H1 (cell line): ENCODE measurements at regions not wholly inside any gene's neighbourhood (a gene's known extent, or its start where the extent isn't known, plus 50 kb on each side); places are given as distances from the start of the nearest gene placed in this dataset.

Experiments used
- CTCF ChIA-PET: fragments of 300-600 bp; sonication (Branson Sonifier 250); formaldehyde crosslinking; loops from one replicate; lab custom pipeline; 2021; ENCODE audit not compliant: partially characterized antibody; lab: Charles Lee
- POLR2A ChIA-PET: fragments of 300-600 bp; sonication (Branson Sonifier 250); formaldehyde crosslinking; loops from one replicate; lab custom pipeline; 2021; ENCODE audit warnings: inconsistent platforms; ENCODE audit not compliant: partially characterized antibody; lab: Charles Lee
- DNase-seq, 2 experiments: peaks; one replicate each; pipeline versions ENCODE4 v3.0.0 to v3.0.0-alpha.2; 2010 to 2022; ENCODE audit warnings: low spot score in 2 of 2, low read depth in 1 of 2, mixed read lengths in 1 of 2
- FAIRE-seq: peaks from 2 replicates; lab custom pipeline; 2011; peaks lifted over from hg19 to GRCh38; lab: Jason Lieb, UNC
- H2AFZ ChIP-seq: 2 replicates; pipeline ENCODE4 v1.8.1; 2012; ENCODE audit warnings: low read length, inconsistent platforms
- H2AK5ac ChIP-seq: 2 replicates; pipeline ENCODE4 v1.6.1; 2013; ENCODE audit warnings: low read depth, low read length
- H2BK120ac ChIP-seq: replicated peaks from 2 replicates; pipeline ENCODE3; 2013; ENCODE audit warnings: low read depth, low read length, inconsistent platforms
- H2BK12ac ChIP-seq: 2 replicates; pipeline ENCODE4 v1.6.1; 2013; ENCODE audit warnings: low read depth, low read length
- H2BK15ac ChIP-seq: 2 replicates; pipeline ENCODE4 v1.6.1; 2013; ENCODE audit warnings: low read length
- H2BK20ac ChIP-seq: 2 replicates; pipeline ENCODE4 v1.6.1; 2013; ENCODE audit warnings: low read length
- H2BK5ac ChIP-seq: 2 replicates; pipeline ENCODE4 v1.6.1; 2013; ENCODE audit warnings: low read depth, low read length
- H3K14ac ChIP-seq: 2 replicates; pipeline ENCODE4 v1.6.1; 2013; ENCODE audit warnings: inconsistent platforms; ENCODE audit not compliant: insufficient read length
- H3K18ac ChIP-seq: 2 replicates; pipeline ENCODE4 v1.6.1; 2013; ENCODE audit warnings: low read length; ENCODE audit errors: extremely low read depth
- H3K23ac ChIP-seq: 2 replicates; pipeline ENCODE4 v1.6.1; 2013; ENCODE audit warnings: inconsistent platforms; ENCODE audit not compliant: insufficient read length
- H3K23me2 ChIP-seq: 2 replicates; pipeline ENCODE4 v1.6.1; 2013; ENCODE audit warnings: low read depth, low read length
- H3K27ac ChIP-seq: 2 replicates; pipeline ENCODE4 v1.6.1; 2011; ENCODE audit warnings: low read depth, low read length, inconsistent platforms
- H3K27me3 ChIP-seq, 4 experiments: replicated peaks in 1 of 4; 1 replicate in 1 of 4; 2 replicates in 3 of 4; pipeline versions ENCODE4 v1.6.1 to v1.8.1; 2011 to 2013; ENCODE audit warnings: low read length in 3 of 4, mild to moderate bottlenecking in 3 of 4, inconsistent platforms in 2 of 4, mixed read lengths in 2 of 4, moderate library complexity in 1 of 4; ENCODE audit not compliant: control insufficient read depth in 3 of 4, insufficient read depth in 3 of 4; ENCODE audit errors: extremely low read depth in 1 of 4
- H3K36me3 ChIP-seq, 4 experiments: 2 replicates each; pipeline versions ENCODE4 v1.6.1 to v1.8.1; 2011 to 2013; ENCODE audit warnings: mild to moderate bottlenecking in 4 of 4, low read length in 3 of 4, moderate library complexity in 2 of 4, control low read depth in 1 of 4, inconsistent platforms in 1 of 4; ENCODE audit not compliant: insufficient read depth in 4 of 4, control insufficient read depth in 2 of 4
- H3K4ac ChIP-seq: replicated peaks from 2 replicates; pipeline ENCODE3; 2013; ENCODE audit warnings: low read length, low read depth, mixed read lengths, inconsistent platforms; ENCODE audit not compliant: insufficient read length
- H3K4me1 ChIP-seq, 4 experiments: replicated peaks in 1 of 4; 1 replicate in 1 of 4; 2 replicates in 3 of 4; pipeline versions ENCODE4 v1.6.1 to v1.8.1; 2011 to 2013; ENCODE audit warnings: low read length in 3 of 4, inconsistent platforms in 2 of 4, mixed read lengths in 1 of 4; ENCODE audit not compliant: insufficient read depth in 4 of 4, control insufficient read depth in 3 of 4
- H3K4me2 ChIP-seq, 2 experiments: 2 replicates each; pipeline versions ENCODE4 v1.6.1 to v1.8.1; 2011 to 2013; ENCODE audit warnings: low read depth in 2 of 2, low read length in 2 of 2, control low read depth in 1 of 2, inconsistent platforms in 1 of 2, mild to moderate bottlenecking in 1 of 2; ENCODE audit not compliant: insufficient read depth in 1 of 2
- H3K4me3 ChIP-seq, 4 experiments: fragments of 200-600, 300-600 bp in 1 of 4; sonication (generic), shearing (Covaris generic), sonication (Bioruptor Twin) in 1 of 4; 2 replicates each; pipeline versions ENCODE4 v1.5.1 to v1.8.1; 2011 to 2016; ENCODE audit warnings: low read length in 4 of 4, low read depth in 3 of 4, control low read depth in 2 of 4, inconsistent platforms in 2 of 4, mild to moderate bottlenecking in 2 of 4, mixed read lengths in 1 of 4, moderate library complexity in 1 of 4; ENCODE audit not compliant: insufficient read depth in 2 of 4; ENCODE audit errors: extremely low read depth in 1 of 4
- H3K56ac ChIP-seq: replicated peaks from 2 replicates; pipeline ENCODE3; 2013; ENCODE audit warnings: low read depth, mild to moderate bottlenecking, mixed read lengths, low read length, inconsistent platforms; ENCODE audit not compliant: insufficient read length
- H3K79me1 ChIP-seq: 2 replicates; pipeline ENCODE4 v1.6.1; 2013; ENCODE audit warnings: low read depth, low read length, control low read depth
- H3K79me2 ChIP-seq, 2 experiments: 2 replicates each; pipeline versions ENCODE4 v1.6.1 to v1.8.1; 2012 to 2013; ENCODE audit warnings: low read length in 2 of 2, mild to moderate bottlenecking in 2 of 2, inconsistent platforms in 1 of 2; ENCODE audit not compliant: insufficient read depth in 2 of 2, control insufficient read depth in 1 of 2
- H3K9ac ChIP-seq, 4 experiments: replicated peaks in 1 of 4; 1 replicate in 1 of 4; 2 replicates in 3 of 4; pipeline versions ENCODE4 v1.6.1 to v1.8.1; 2011 to 2013; ENCODE audit warnings: low read depth in 3 of 4, low read length in 3 of 4, control low read depth in 2 of 4, mild to moderate bottlenecking in 2 of 4, moderate library complexity in 2 of 4, inconsistent platforms in 1 of 4; ENCODE audit errors: extremely low read depth in 1 of 4
- H3K9me3 ChIP-seq, 2 experiments: 2 replicates each; pipeline versions ENCODE4 v1.6.1 to v1.8.1; 2012 to 2013; ENCODE audit warnings: mild to moderate bottlenecking in 2 of 2, moderate library complexity in 2 of 2, control low read depth in 1 of 2, inconsistent platforms in 1 of 2, low read depth in 1 of 2, low read length in 1 of 2, mixed read lengths in 1 of 2; ENCODE audit not compliant: insufficient read depth in 2 of 2
- H4K20me1 ChIP-seq, 2 experiments: replicated peaks in 1 of 2; 2 replicates each; pipeline versions ENCODE3 to v1.8.1; 2011 to 2013; ENCODE audit warnings: inconsistent platforms in 2 of 2, low read length in 2 of 2, mild to moderate bottlenecking in 1 of 2; ENCODE audit not compliant: insufficient read depth in 2 of 2, control insufficient read depth in 1 of 2
- H4K5ac ChIP-seq: 2 replicates; pipeline ENCODE4 v1.6.1; 2013; ENCODE audit warnings: low read length, low read depth, mixed read lengths, inconsistent platforms; ENCODE audit not compliant: insufficient read length
- H4K8ac ChIP-seq: 2 replicates; pipeline ENCODE4 v1.8.0; 2013; ENCODE audit warnings: mild to moderate bottlenecking, moderate library complexity, low read length, inconsistent platforms; ENCODE audit not compliant: insufficient read depth; ENCODE audit errors: extremely low read depth
- H4K91ac ChIP-seq: replicated peaks from 2 replicates; pipeline ENCODE3; 2013; ENCODE audit warnings: low read length, mixed read lengths, inconsistent platforms; ENCODE audit not compliant: insufficient read length
- BCL11A ChIP-seq, 2 experiments: IDR thresholded peaks; one replicate each; pipeline ENCODE4 v1.6.1; 2011; ENCODE audit warnings: low read depth in 2 of 2, low read length in 2 of 2, mild to moderate bottlenecking in 2 of 2
- EP300 ChIP-seq, 2 experiments: IDR thresholded peaks; 1 replicate in 1 of 2; 2 replicates in 1 of 2; pipeline ENCODE4 v1.6.1; 2011 to 2012; ENCODE audit warnings: low read depth in 2 of 2, low read length in 2 of 2, mild to moderate bottlenecking in 2 of 2, borderline replicate concordance in 1 of 2, inconsistent platforms in 1 of 2, moderate library complexity in 1 of 2
- HDAC6 ChIP-seq: IDR thresholded peaks from one replicate; pipeline ENCODE4 v1.7.1; 2012; ENCODE audit warnings: low read depth, mild to moderate bottlenecking, inconsistent platforms, low read length, moderate library complexity
- JUND ChIP-seq: IDR thresholded peaks from 2 replicates; pipeline ENCODE4 v1.6.1; 2011; ENCODE audit warnings: mild to moderate bottlenecking, improper control_type of control experiment, low read length
- RBBP5 ChIP-seq: IDR thresholded peaks from 2 replicates; pipeline ENCODE4 v1.7.1; 2012; ENCODE audit warnings: low read depth, mild to moderate bottlenecking, inconsistent platforms, low read length, moderate library complexity, borderline replicate concordance
- RNF2 ChIP-seq: fragments of 200-900, 300-1000 bp; sonication (generic); IDR thresholded peaks from 2 replicates; pipeline ENCODE4 v1.7.1; 2016; ENCODE audit warnings: borderline replicate concordance, low read depth, mild to moderate bottlenecking, antibody characterized with exemption, low read length; ENCODE audit not compliant: poor library complexity, severe bottlenecking; ENCODE audit errors: missing control alignments
- SP4 ChIP-seq: IDR thresholded peaks from 2 replicates; pipeline ENCODE4 v1.6.1; 2012; ENCODE audit warnings: low read length, inconsistent platforms
- SRF ChIP-seq: IDR thresholded peaks from 2 replicates; pipeline ENCODE4 v1.6.1; 2011; ENCODE audit warnings: mild to moderate bottlenecking, low read depth, low read length, moderate library complexity
- SUZ12 ChIP-seq: fragments of 200-600 bp; sonication (generic); IDR thresholded peaks from 2 replicates; pipeline ENCODE4 v1.6.1; 2012; ENCODE audit warnings: mild to moderate bottlenecking, inconsistent platforms, low read length, moderate library complexity, mixed read lengths
- TCF12 ChIP-seq: IDR thresholded peaks from 2 replicates; pipeline ENCODE4 v1.6.1; 2011; ENCODE audit warnings: low read depth, mild to moderate bottlenecking, low read length
- ZNF274 ChIP-seq: IDR thresholded peaks from 2 replicates; pipeline ENCODE4 v1.7.0; 2012; ENCODE audit warnings: low read length, borderline replicate concordance; ENCODE audit errors: extremely low read depth
- WGBS, 2 experiments: shearing (Covaris generic) in 1 of 2; methylation state at CpG; one replicate each; pipeline versions ENCODE4 v1.1.6 to v1.1.7; 2013 to 2015; ENCODE audit warnings: low lambda C conversion rate in 2 of 2, mixed read lengths in 2 of 2, inconsistent platforms in 1 of 2, low coverage in 1 of 2, missing lambda C conversion rate in 1 of 2; ENCODE audit not compliant: insufficient replicate concordance in 2 of 2, insufficient coverage in 1 of 2, insufficient read length in 1 of 2; ENCODE audit errors: extremely low coverage in 1 of 2, missing lambda C conversion rate in 1 of 2; 5-methylcytosine and 5-hydroxymethylcytosine counted together

- H3K4ac ChIP-seq: no peak overlapping the region
- no peak overlapping the region for H4K5ac ChIP-seq
- DNase-seq (no peak), FAIRE-seq (no peak)
- H3K23me2 ChIP-seq: no peaks in the 10 kb centered on the region
- H3K4me1 ChIP-seq: no peaks in the 10 kb centered on the region
- H3K14ac ChIP-seq: no peak overlapping the region
- H2BK5ac ChIP-seq: no peak overlapping the region
- TF ChIP-seq BCL11A (IDR thresholded peaks at IDR 0.05; ENCODE audit: low read depth in 2 of 2, low read length in 2 of 2): no peak
- TF ChIP-seq HDAC6: no peak
- no peak for TF ChIP-seq EP300 (IDR thresholded peaks at IDR 0.05; ENCODE audit: borderline replicate concordance in 1 of 2, low read depth in 2 of 2, low read length in 2 of 2)
- no peak for TF ChIP-seq SP4
- no peak for TF ChIP-seq SUZ12
- TF ChIP-seq RBBP5: no peak
- TF ChIP-seq JUND: no peak
- no peak for TF ChIP-seq ZNF274
- TF ChIP-seq SRF: no peak
- TF ChIP-seq RNF2: no peak
- TF ChIP-seq TCF12: no peak
- H3K36me3 ChIP-seq: no peaks in the 10 kb centered on the region
- H3K79me2 ChIP-seq: no peaks in the 10 kb centered on the region
- H2AFZ ChIP-seq: no peak overlapping the region
- H3K23ac ChIP-seq: no peak overlapping the region
- H2BK12ac ChIP-seq: no peak overlapping the region
- no peak overlapping the region for H2AK5ac ChIP-seq
- H2BK20ac ChIP-seq: no peak overlapping the region
- H3K18ac ChIP-seq: no peak overlapping the region
- H4K91ac ChIP-seq: no peak overlapping the region
- H3K56ac ChIP-seq: no peak overlapping the region
- WGBS, 2 experiments: 64% methylated on average over 3 of the region's 3 CpGs; no CpG with 5 or more reads in 1 of the 2 experiments
- no peak overlapping the region for H2BK120ac ChIP-seq
- no peaks in the 10 kb centered on the region for H3K79me1 ChIP-seq
- H4K8ac ChIP-seq: no peak overlapping the region
- ChIA-PET CTCF (no interaction called here), POLR2A (no interaction called here)
- H2BK15ac ChIP-seq: no peak overlapping the region
- peaks cover 61 to 72% of the 10 kb centered on the region in 2 experiments for H3K9me3 ChIP-seq
- no peak overlapping the region for H3K4me2 ChIP-seq
- H4K20me1 ChIP-seq: no peaks in the 10 kb centered on the region
- no peaks in the 10 kb centered on the region for H3K27me3 ChIP-seq
- no peak overlapping the region for H3K4me3 ChIP-seq
- H3K9ac ChIP-seq: no peak overlapping the region
- H3K27ac ChIP-seq: no peak overlapping the region
Measured at GRCh38 chr18:70822691-70823090, 533.8 kb downstream of the SOCS6 start.
